ENCODE measurements at regions not wholly inside any gene's neighbourhood (a gene's known extent, or its start where the extent isn't known, plus 50 kb on each side); places are given as distances from the start of the nearest gene placed in this dataset.

- H2BK20ac ChIP-seq (ENCODE audit: low read length), result no peak overlapping the region
- TF ChIP-seq POLR2AphosphoS5 (IDR thresholded peaks at IDR 0.05; ENCODE audit: low read depth, low read length) (no peak), BACH1 (IDR thresholded peaks at IDR 0.05; ENCODE audit: low read length) (no peak), SP4 (IDR thresholded peaks at IDR 0.05; ENCODE audit: low read length) (no peak), SIX5 (IDR thresholded peaks at IDR 0.05; ENCODE audit: low read depth, low read length) (no peak), ZNF274 (IDR thresholded peaks at IDR 0.05; ENCODE audit: borderline replicate concordance, extremely low read depth, low read length) (no peak), POLR2A (IDR thresholded peaks at IDR 0.05; ENCODE audit: control extremely low read depth in 1 of 2, low read depth in 2 of 2, low read length in 2 of 2) (no peak), RFX5 (IDR thresholded peaks at IDR 0.05; ENCODE audit: borderline replicate concordance, low read depth, low read length) (no peak), GTF2F1 (IDR thresholded peaks at IDR 0.05; ENCODE audit: borderline replicate concordance, low read depth, low read length) (no peak), GABPA (IDR thresholded peaks at IDR 0.05; ENCODE audit: borderline replicate concordance, insufficient read depth, low read length) (no peak), SRF (IDR thresholded peaks at IDR 0.05; ENCODE audit: low read depth, low read length) (no peak), RAD21 (IDR thresholded peaks at IDR 0.05 in 1 of 2, conservative IDR thresholded peaks at IDR 0.05 in 1 of 2; ENCODE audit: low read depth in 2 of 2, low read length in 2 of 2) (no peak), NANOG (IDR thresholded peaks at IDR 0.05; ENCODE audit: insufficient read depth, low read depth, low read length, poor library complexity, severe bottlenecking) (no peak)
- TF ChIP-seq, protein P1, sequence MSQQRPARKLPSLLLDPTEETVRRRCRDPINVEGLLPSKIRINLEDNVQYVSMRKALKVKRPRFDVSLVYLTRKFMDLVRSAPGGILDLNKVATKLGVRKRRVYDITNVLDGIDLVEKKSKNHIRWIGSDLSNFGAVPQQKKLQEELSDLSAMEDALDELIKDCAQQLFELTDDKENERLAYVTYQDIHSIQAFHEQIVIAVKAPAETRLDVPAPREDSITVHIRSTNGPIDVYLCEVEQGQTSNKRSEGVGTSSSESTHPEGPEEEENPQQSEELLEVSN (IDR thresholded peaks at IDR 0.05), result no peak
Observed at GRCh38 chr20:61184194-61184593, 67.9 kb upstream of the CDH4 start.

More at GRCh38 chr20:61184194-61184593, 67.9 kb upstream of the CDH4 start:
- Histone ChIP-seq H2BK5ac (ENCODE audit: low read depth, low read length) (no peak overlapping the region), H3K9ac (replicated peaks in 1 of 4; ENCODE audit: extremely low read depth in 1 of 4, low read depth in 3 of 4, low read length in 3 of 4) (no peak overlapping the region), H3K79me2 (ENCODE audit: control insufficient read depth in 1 of 2, insufficient read depth in 2 of 2, low read length in 2 of 2) (no peaks in the 10 kb centered on the region), H3K56ac (replicated peaks; ENCODE audit: insufficient read length, low read depth, low read length) (no peak overlapping the region), H3K14ac (ENCODE audit: insufficient read length) (no peak overlapping the region), H3K27ac (ENCODE audit: low read depth, low read length) (no peak overlapping the region), H4K5ac (ENCODE audit: insufficient read length, low read depth, low read length) (no peak overlapping the region), H2BK12ac (ENCODE audit: low read depth, low read length) (no peak overlapping the region), H2BK120ac (replicated peaks; ENCODE audit: low read depth, low read length) (no peak overlapping the region), H3K79me1 (ENCODE audit: low read depth, low read length) (no peaks in the 10 kb centered on the region), H3K23me2 (ENCODE audit: low read depth, low read length) (no peaks in the 10 kb centered on the region), H3K27me3 (replicated peaks in 1 of 4; ENCODE audit: control insufficient read depth in 3 of 4, extremely low read depth in 1 of 4, insufficient read depth in 3 of 4, low read length in 3 of 4) (peaks cover 0 to 10% (median under 1%) of the 10 kb centered on the region in 4 experiments; a peak in 5 of 7 replicates), H3K4me1 (replicated peaks in 1 of 4; ENCODE audit: control insufficient read depth in 3 of 4, insufficient read depth in 4 of 4, low read length in 3 of 4) (peaks cover 0 to 3% (median 0%) of the 10 kb centered on the region in 4 experiments; a peak in 2 of 7 replicates), H3K23ac (ENCODE audit: insufficient read length) (no peak overlapping the region), H2AK5ac (ENCODE audit: low read depth, low read length) (no peak overlapping the region), H3K9me3 (ENCODE audit: insufficient read depth in 2 of 2, low read depth in 1 of 2, low read length in 1 of 2) (no peaks in the 10 kb centered on the region), H3K4ac (replicated peaks; ENCODE audit: insufficient read length, low read depth, low read length) (no peak overlapping the region), H4K20me1 (replicated peaks in 1 of 2; ENCODE audit: control insufficient read depth in 1 of 2, insufficient read depth in 2 of 2, low read length in 2 of 2) (no peaks in the 10 kb centered on the region), H3K18ac (ENCODE audit: extremely low read depth, low read length) (no peak overlapping the region), H4K91ac (replicated peaks; ENCODE audit: insufficient read length, low read length) (no peak overlapping the region), H3K4me2 (ENCODE audit: insufficient read depth in 1 of 2, low read depth in 2 of 2, low read length in 2 of 2) (no peak overlapping the region; a peak in 1 of 4 replicates), H3K36me3 (ENCODE audit: control insufficient read depth in 2 of 4, insufficient read depth in 4 of 4, low read length in 3 of 4) (no peaks in the 10 kb centered on the region), H2BK15ac (ENCODE audit: low read length) (0 out of 2 replicates have a peak overlapping the region, but pooled peaks have one; percentile 49), H3K4me3 (ENCODE audit: extremely low read depth in 1 of 4, insufficient read depth in 2 of 4, low read depth in 3 of 4, low read length in 4 of 4) (no peak overlapping the region), H4K8ac (ENCODE audit: extremely low read depth, insufficient read depth, low read length) (no peak overlapping the region; the same call in 1 of the 2 replicates), H2AFZ (ENCODE audit: low read length) (no peak overlapping the region)
- DNase-seq (ENCODE audit: low read depth in 1 of 2, low spot score in 2 of 2) (no peak), FAIRE-seq (no peak)
- WGBS, 2 experiments (ENCODE audit: extremely low coverage in 1 of 2, insufficient coverage in 1 of 2, insufficient read length in 1 of 2, insufficient replicate concordance in 2 of 2, low coverage in 1 of 2, low lambda C conversion rate in 2 of 2, missing lambda C conversion rate in 1 of 2), result 85% methylated on average over 9 of the region's 9 CpGs; no CpG with 5 or more reads in 1 of the 2 experiments
- CTCF ChIA-PET (ENCODE audit: partially characterized antibody), result interaction anchor here (3.2 kb wide), 1 partner anchor 15 kb away, joined by 14 read pairs; no protein-coding TSS in a partner anchor
- POLR2A ChIA-PET (ENCODE audit: partially characterized antibody), result no interaction called here

All from H1 (cell line).